ENCODE measurements at regions not wholly inside any gene's neighbourhood (a gene's known extent, or its start where the extent isn't known, plus 50 kb on each side); places are given as distances from the start of the nearest gene placed in this dataset.
"Not testable (repeated sequence)": the region's sequence is repeated elsewhere in the genome, so short reads cannot be mapped to it uniquely, and the experiment has no call there.

DNA sequence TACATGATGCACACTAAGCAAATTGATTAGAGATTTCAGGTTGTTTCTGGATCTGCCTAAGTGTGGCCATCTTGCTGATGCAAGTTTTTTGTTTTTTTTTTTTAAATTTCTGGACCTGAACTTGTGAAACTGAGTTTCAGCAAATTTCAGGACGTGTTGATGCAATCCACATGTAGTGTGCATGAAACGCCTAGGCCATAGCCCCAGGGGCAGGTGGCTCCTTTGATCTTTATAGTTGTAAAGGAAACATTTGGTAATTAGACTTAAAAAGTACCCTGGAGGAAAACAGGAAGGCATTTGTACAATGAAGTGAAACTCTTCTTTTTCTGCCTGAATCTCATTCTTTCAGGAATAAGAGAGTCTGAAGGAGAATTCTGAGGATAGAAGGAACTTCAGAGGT is 162.2 kb upstream of the LHX8 start:
- no peak for TF ChIP-seq Cebpa-rat (IDR thresholded peaks at IDR 0.05)
- H3K4me1 ChIP-seq = no peaks in the 10 kb centered on the region
- H3K27ac ChIP-seq = no peak overlapping the region
- H3K9me3 ChIP-seq = no peaks in the 10 kb centered on the region
- H3K4me2 ChIP-seq = no peak overlapping the region
- H3K9ac ChIP-seq = no peak overlapping the region
- no peaks in the 10 kb centered on the region for H4K20me1 ChIP-seq
- H3K36me3 ChIP-seq = no peaks in the 10 kb centered on the region
- H3K4me3 ChIP-seq = no peak overlapping the region
- no peaks in the 10 kb centered on the region for H3K27me3 ChIP-seq

DNA sequence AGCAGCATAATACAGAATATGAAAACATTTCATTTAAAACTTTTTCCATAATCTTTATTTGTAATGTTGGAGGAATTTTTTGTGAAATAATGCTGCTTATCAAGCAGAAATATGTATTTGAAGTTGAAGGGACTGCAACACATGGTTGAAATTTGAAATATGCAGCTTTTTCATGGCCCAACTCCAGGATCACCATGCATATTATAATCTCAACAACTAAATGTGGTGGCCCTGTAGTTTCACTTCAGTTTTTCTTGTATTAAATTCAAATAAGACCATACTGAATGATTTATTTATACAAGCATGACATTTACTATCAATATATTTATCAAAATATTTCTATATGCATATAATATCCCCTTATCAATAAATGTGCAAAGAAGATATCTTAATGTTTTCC is 157.7 kb upstream of the LHX8 start:
- no peaks in the 10 kb centered on the region for H3K36me3 ChIP-seq
- H3K27me3 ChIP-seq = no peaks in the 10 kb centered on the region
- H4K20me1 ChIP-seq = no peaks in the 10 kb centered on the region
- H3K4me3 ChIP-seq = no peak overlapping the region
- no peaks in the 10 kb centered on the region for H3K9me3 ChIP-seq
- H3K27ac ChIP-seq = no peak overlapping the region
- H3K4me2 ChIP-seq = no peak overlapping the region
- H3K4me1 ChIP-seq = no peaks in the 10 kb centered on the region
- no peak overlapping the region for H3K9ac ChIP-seq
- TF ChIP-seq Cebpa-rat (IDR thresholded peaks at IDR 0.05) = no peak

- H3K9me3 ChIP-seq, H3K27me3 ChIP-seq, H3K4me3 ChIP-seq, H3K27ac ChIP-seq, H3K36me3 ChIP-seq, H3K9ac ChIP-seq, H4K20me1 ChIP-seq, H3K4me2 ChIP-seq, H3K4me1 ChIP-seq: not testable (repeated sequence)
Measured at GRCh38 chr1:74992448-74992847, 141.7 kb upstream of the LHX8 start.

- no peaks in the 10 kb centered on the region for H4K20me1 ChIP-seq
- H3K9me3 ChIP-seq = no peaks in the 10 kb centered on the region
- H3K4me2 ChIP-seq = no peak overlapping the region
- H3K36me3 ChIP-seq = no peaks in the 10 kb centered on the region
- H3K27me3 ChIP-seq = no peaks in the 10 kb centered on the region
- H3K4me3 ChIP-seq = no peak overlapping the region
- no peak for TF ChIP-seq Cebpa-rat (IDR thresholded peaks at IDR 0.05)
- no peak overlapping the region for H3K9ac ChIP-seq
- no peak overlapping the region for H3K27ac ChIP-seq
- H3K4me1 ChIP-seq = no peaks in the 10 kb centered on the region
Measured at GRCh38 chr1:74995821-74996220, 138.4 kb upstream of the LHX8 start.

GRCh38 chr1:75010547-75010946 is 123.6 kb upstream of the LHX8 start:
- Histone ChIP-seq H3K9ac (no peak overlapping the region), H4K20me1 (no peaks in the 10 kb centered on the region), H3K4me1 (no peaks in the 10 kb centered on the region), H3K4me2 (no peak overlapping the region), H3K27ac (no peak overlapping the region), H3K27me3 (no peaks in the 10 kb centered on the region), H3K9me3 (no peaks in the 10 kb centered on the region), H3K4me3 (no peak overlapping the region), H3K36me3 (no peaks in the 10 kb centered on the region)
- no peak for TF ChIP-seq Cebpa-rat (IDR thresholded peaks at IDR 0.05)

DNA sequence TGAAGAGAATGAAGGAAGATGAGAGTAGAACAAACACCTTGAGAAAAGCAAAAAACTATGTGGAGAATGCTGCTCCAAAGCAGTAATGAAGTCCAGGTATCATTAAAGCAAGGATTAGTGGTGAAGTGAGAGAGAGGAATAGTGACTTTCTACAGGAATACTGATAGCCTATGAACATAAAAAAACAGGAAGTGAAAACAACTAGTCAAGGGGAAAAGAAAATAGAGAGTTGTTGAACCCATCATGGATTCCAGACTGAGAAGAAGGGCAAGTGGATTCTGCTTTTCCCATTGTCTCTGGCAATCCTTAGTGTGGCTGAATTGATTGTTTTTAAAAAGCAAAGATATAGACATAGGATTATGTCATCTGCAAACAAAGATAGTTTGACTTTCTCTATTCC is 119.9 kb upstream of the LHX8 start:
- no peaks in the 10 kb centered on the region for H3K9me3 ChIP-seq
- H3K9ac ChIP-seq = no peak overlapping the region
- no peaks in the 10 kb centered on the region for H3K36me3 ChIP-seq
- H3K4me2 ChIP-seq = no peak overlapping the region
- no peaks in the 10 kb centered on the region for H3K27me3 ChIP-seq
- H3K4me1 ChIP-seq = no peaks in the 10 kb centered on the region
- no peak overlapping the region for H3K27ac ChIP-seq
- no peak overlapping the region for H3K4me3 ChIP-seq
- H4K20me1 ChIP-seq = no peaks in the 10 kb centered on the region
- no peak for TF ChIP-seq Cebpa-rat (IDR thresholded peaks at IDR 0.05)

GRCh38 chr1:75023005-75023404 is 111.2 kb upstream of the LHX8 start:
- H3K4me2 ChIP-seq = no peak overlapping the region
- no peaks in the 10 kb centered on the region for H3K27me3 ChIP-seq
- H3K27ac ChIP-seq = no peak overlapping the region
- H3K4me3 ChIP-seq = no peak overlapping the region
- no peak for TF ChIP-seq Cebpa-rat (IDR thresholded peaks at IDR 0.05)
- H3K9me3 ChIP-seq = no peaks in the 10 kb centered on the region
- H4K20me1 ChIP-seq = no peaks in the 10 kb centered on the region
- H3K36me3 ChIP-seq = no peaks in the 10 kb centered on the region
- H3K4me1 ChIP-seq = no peaks in the 10 kb centered on the region
- H3K9ac ChIP-seq = no peak overlapping the region

DNA sequence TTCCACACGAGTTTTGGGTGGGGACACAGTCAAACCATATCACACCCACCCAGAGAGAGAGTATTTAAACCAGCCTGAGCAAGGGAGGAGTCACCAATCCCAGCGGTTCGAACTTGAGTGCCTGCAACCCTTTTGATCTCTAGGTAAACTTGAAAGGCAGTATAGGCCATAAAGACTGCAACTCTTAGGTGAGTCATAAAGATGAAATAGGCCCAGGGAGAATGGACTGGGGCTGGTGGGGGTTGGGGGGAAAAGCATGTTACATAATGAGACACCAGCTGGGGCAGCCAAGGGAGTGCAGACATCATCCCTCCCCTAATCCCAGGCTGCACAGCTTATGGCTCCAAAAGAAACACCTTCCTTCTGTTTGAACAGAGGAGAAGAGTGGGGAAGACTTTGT is 99.8 kb upstream of the LHX8 start:
- Histone ChIP-seq H3K4me3 (no peak overlapping the region), H4K20me1 (no peaks in the 10 kb centered on the region), H3K9me3 (no peaks in the 10 kb centered on the region), H3K27me3 (no peaks in the 10 kb centered on the region), H3K9ac (no peak overlapping the region), H3K4me1 (no peaks in the 10 kb centered on the region), H3K36me3 (no peaks in the 10 kb centered on the region), H3K4me2 (no peak overlapping the region), H3K27ac (no peak overlapping the region)
- TF ChIP-seq Cebpa-rat (IDR thresholded peaks at IDR 0.05) = no peak

DNA sequence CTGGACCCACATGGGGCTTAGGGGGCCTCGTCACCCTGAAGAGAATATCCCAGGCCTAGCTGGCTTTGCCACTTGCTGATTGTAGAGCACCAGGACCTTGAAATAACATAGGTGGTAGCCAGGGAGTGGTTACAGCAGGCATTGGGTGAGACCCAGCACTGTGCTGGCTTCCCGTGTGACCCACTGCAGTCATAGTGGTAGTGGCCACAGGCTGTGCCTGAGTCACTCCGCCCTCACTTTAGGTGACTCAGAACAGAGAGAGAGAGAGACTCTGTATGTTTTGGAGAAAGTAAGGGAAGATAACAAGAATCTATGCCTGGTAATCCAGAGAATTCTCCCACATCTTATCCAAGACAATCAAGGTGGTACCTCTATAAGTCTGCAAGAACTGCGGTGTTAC is 98.7 kb upstream of the LHX8 start:
- no peak overlapping the region for H3K4me2 ChIP-seq
- H3K36me3 ChIP-seq = no peaks in the 10 kb centered on the region
- no peaks in the 10 kb centered on the region for H3K4me1 ChIP-seq
- no peaks in the 10 kb centered on the region for H3K27me3 ChIP-seq
- no peak overlapping the region for H3K4me3 ChIP-seq
- H3K27ac ChIP-seq = no peak overlapping the region
- no peak overlapping the region for H3K9ac ChIP-seq
- peaks cover 7% of the 10 kb centered on the region for H3K9me3 ChIP-seq
- no peaks in the 10 kb centered on the region for H4K20me1 ChIP-seq
- TF ChIP-seq Cebpa-rat (IDR thresholded peaks at IDR 0.05) = no peak

GRCh38 chr1:75053207-75053606 is 81.0 kb upstream of the LHX8 start:
- no peak overlapping the region for H3K27ac ChIP-seq
- H3K27me3 ChIP-seq = no peaks in the 10 kb centered on the region
- no peaks in the 10 kb centered on the region for H3K4me1 ChIP-seq
- TF ChIP-seq Cebpa-rat (IDR thresholded peaks at IDR 0.05) = no peak
- no peak overlapping the region for H3K9ac ChIP-seq
- no peaks in the 10 kb centered on the region for H4K20me1 ChIP-seq
- no peaks in the 10 kb centered on the region for H3K36me3 ChIP-seq
- no peaks in the 10 kb centered on the region for H3K9me3 ChIP-seq
- no peak overlapping the region for H3K4me3 ChIP-seq
- H3K4me2 ChIP-seq = no peak overlapping the region

GRCh38 chr1:75058424-75058823 is 75.8 kb upstream of the LHX8 start:
- no peaks in the 10 kb centered on the region for H3K9me3 ChIP-seq
- H3K4me2 ChIP-seq = no peak overlapping the region
- no peaks in the 10 kb centered on the region for H3K4me1 ChIP-seq
- no peaks in the 10 kb centered on the region for H4K20me1 ChIP-seq
- H3K36me3 ChIP-seq = no peaks in the 10 kb centered on the region
- TF ChIP-seq Cebpa-rat (IDR thresholded peaks at IDR 0.05) = no peak
- H3K4me3 ChIP-seq = no peak overlapping the region
- H3K27me3 ChIP-seq = no peaks in the 10 kb centered on the region
- H3K27ac ChIP-seq = no peak overlapping the region
- no peak overlapping the region for H3K9ac ChIP-seq

All from BLaER1 (cell line).